Ishikawa (cell line): ENCODE measurements at regions not wholly inside any gene's neighbourhood (a gene's known extent, or its start where the extent isn't known, plus 50 kb on each side); places are given as distances from the start of the nearest gene placed in this dataset.

ENCODE experiments used
- CEBPB ChIP-seq: IDR thresholded peaks from 2 replicates; pipeline ENCODE4 v1.6.1; 2012
- CREB1 ChIP-seq: IDR thresholded peaks from 2 replicates; pipeline ENCODE4 v1.6.1; 2012; ENCODE audit warnings: low read depth
- EGR1 ChIP-seq: IDR thresholded peaks from 2 replicates; pipeline ENCODE4 v1.6.1; 2012
- EP300 ChIP-seq: IDR thresholded peaks from 2 replicates; pipeline ENCODE4 v1.6.1; 2012; ENCODE audit warnings: borderline replicate concordance
- FOXM1 ChIP-seq: IDR thresholded peaks from 2 replicates; pipeline ENCODE4 v1.6.1; 2012; ENCODE audit warnings: low read depth, borderline replicate concordance
- MAX ChIP-seq: IDR thresholded peaks from 2 replicates; pipeline ENCODE4 v1.6.1; 2012
- NFIC ChIP-seq: IDR thresholded peaks from 2 replicates; pipeline ENCODE4 v1.6.1; 2012
- RAD21 ChIP-seq: IDR thresholded peaks from 2 replicates; pipeline ENCODE4 v1.6.1; 2012; ENCODE audit warnings: low read depth
- REST ChIP-seq: IDR thresholded peaks from 2 replicates; pipeline ENCODE4 v1.6.1; 2012; ENCODE audit warnings: low read depth, mild to moderate bottlenecking
- TAF1 ChIP-seq: IDR thresholded peaks from 2 replicates; pipeline ENCODE4 v1.6.1; 2012; ENCODE audit warnings: low read depth, mild to moderate bottlenecking
- TCF12 ChIP-seq: IDR thresholded peaks from 2 replicates; pipeline ENCODE4 v1.6.1; 2012; ENCODE audit warnings: low read depth
- TEAD4 ChIP-seq: IDR thresholded peaks from 2 replicates; pipeline ENCODE4 v1.6.1; 2012
- USF1 ChIP-seq: IDR thresholded peaks from 2 replicates; pipeline ENCODE4 v1.6.1; 2012
- YY1 ChIP-seq: IDR thresholded peaks from 2 replicates; pipeline ENCODE4 v1.6.1; 2012; ENCODE audit warnings: low read depth
- ZBTB7A ChIP-seq: IDR thresholded peaks from 2 replicates; pipeline ENCODE4 v1.6.1; 2012; ENCODE audit warnings: low read depth

GRCh38 chr9:20256284-20256948 is 365.9 kb downstream of the MLLT3 start:
- TF ChIP-seq USF1 (no peak), EGR1 (no peak)

- no peak for TF ChIP-seq YY1
- TF ChIP-seq ZBTB7A, result no peak
Measured at GRCh38 chr9:20255052-20255451, 367.2 kb downstream of the MLLT3 start.

- TF ChIP-seq TAF1, result no peak
- TF ChIP-seq USF1, result no peak
- no peak for TF ChIP-seq YY1
- no peak for TF ChIP-seq FOXM1
- TF ChIP-seq CEBPB, result no peak
- no peak for TF ChIP-seq CREB1
- no peak for TF ChIP-seq MAX
- TF ChIP-seq NFIC, result no peak
- TF ChIP-seq EGR1, result no peak
- TF ChIP-seq TEAD4, result no peak
Measured at GRCh38 chr9:20253635-20254034, 368.7 kb downstream of the MLLT3 start.

GRCh38 chr9:20252778-20253177 is 369.5 kb downstream of the MLLT3 start:
- TF ChIP-seq MAX (no peak), TCF12 (no peak), RAD21 (no peak), CREB1 (no peak), YY1 (no peak), EP300 (no peak), TAF1 (no peak), TEAD4 (no peak)

GRCh38 chr9:20250791-20251190 is 371.5 kb downstream of the MLLT3 start:
- TF ChIP-seq TEAD4 (no peak), CEBPB (no peak), NFIC (no peak), YY1 (no peak), FOXM1 (no peak), USF1 (no peak), EGR1 (no peak), MAX (no peak), TAF1 (no peak), ZBTB7A (no peak), TCF12 (no peak), REST (no peak), CREB1 (no peak), EP300 (no peak), RAD21 (no peak)

GRCh38 chr9:20244271-20244670 is 378.0 kb downstream of the MLLT3 start:
- TF ChIP-seq TAF1, result no peak
- TF ChIP-seq NFIC, result no peak
- TF ChIP-seq RAD21, result no peak
- no peak for TF ChIP-seq EP300
- TF ChIP-seq FOXM1, result no peak
- TF ChIP-seq TCF12, result no peak
- TF ChIP-seq EGR1, result no peak
- no peak for TF ChIP-seq USF1
- TF ChIP-seq YY1, result no peak
- no peak for TF ChIP-seq TEAD4
- no peak for TF ChIP-seq REST
- no peak for TF ChIP-seq MAX
- TF ChIP-seq ZBTB7A, result no peak
- no peak for TF ChIP-seq CREB1
- no peak for TF ChIP-seq CEBPB
